ENCODE measurements at regions not wholly inside any gene's neighbourhood (a gene's known extent, or its start where the extent isn't known, plus 50 kb on each side); places are given as distances from the start of the nearest gene placed in this dataset.

DNA sequence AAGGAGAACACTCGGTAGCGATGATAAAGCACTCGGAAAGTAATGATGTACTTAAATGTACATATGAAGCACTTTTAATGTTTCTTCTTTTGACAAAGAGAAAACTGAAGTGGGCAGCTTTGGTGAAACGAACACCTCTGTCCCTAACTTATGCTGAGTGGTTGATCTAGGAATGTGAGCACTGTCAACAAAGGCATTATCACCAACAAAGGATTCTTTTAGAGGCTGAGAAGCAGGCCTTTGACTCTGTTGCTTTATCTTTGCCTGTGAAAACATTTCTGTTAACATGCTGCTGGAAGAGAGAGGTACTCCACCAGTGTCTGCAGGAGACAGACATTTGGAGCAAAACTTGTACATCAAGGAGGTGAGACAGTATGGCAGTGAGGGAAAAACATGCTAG, 103.2 kb upstream of the VRK1 start:
- Histone ChIP-seq H3K9me3 (ENCODE audit: insufficient read depth in 2 of 2, low read depth in 1 of 2, low read length in 1 of 2) (no peaks in the 10 kb centered on the region), H3K4me3 (ENCODE audit: extremely low read depth in 1 of 4, insufficient read depth in 2 of 4, low read depth in 3 of 4, low read length in 4 of 4) (no peak overlapping the region), H3K4ac (replicated peaks; ENCODE audit: insufficient read length, low read depth, low read length) (no peak overlapping the region), H3K4me2 (ENCODE audit: insufficient read depth in 1 of 2, low read depth in 2 of 2, low read length in 2 of 2) (0 out of 4 replicates have a peak overlapping the region, but pooled peaks of 1 of the 2 experiments have one; percentile 3), H2AFZ (ENCODE audit: low read length) (no peak overlapping the region), H4K8ac (ENCODE audit: extremely low read depth, insufficient read depth, low read length) (no peak overlapping the region), H3K56ac (replicated peaks; ENCODE audit: insufficient read length, low read depth, low read length) (no peak overlapping the region), H3K27ac (ENCODE audit: low read depth, low read length) (no peak overlapping the region), H2BK120ac (replicated peaks; ENCODE audit: low read depth, low read length) (no peak overlapping the region), H3K14ac (ENCODE audit: insufficient read length) (no peak overlapping the region), H3K18ac (ENCODE audit: extremely low read depth, low read length) (no peak overlapping the region), H3K9ac (replicated peaks in 1 of 4; ENCODE audit: extremely low read depth in 1 of 4, low read depth in 3 of 4, low read length in 3 of 4) (no peak overlapping the region), H4K5ac (ENCODE audit: insufficient read length, low read depth, low read length) (no peak overlapping the region), H4K20me1 (replicated peaks in 1 of 2; ENCODE audit: control insufficient read depth in 1 of 2, insufficient read depth in 2 of 2, low read length in 2 of 2) (peaks cover 0 to 2% of the 10 kb centered on the region in 2 experiments), H3K36me3 (ENCODE audit: control insufficient read depth in 2 of 4, insufficient read depth in 4 of 4, low read length in 3 of 4) (no peaks in the 10 kb centered on the region), H3K23me2 (ENCODE audit: low read depth, low read length) (no peaks in the 10 kb centered on the region; the same call in 1 of the 2 replicates), H2BK5ac (ENCODE audit: low read depth, low read length) (no peak overlapping the region), H2AK5ac (ENCODE audit: low read depth, low read length) (no peak overlapping the region), H3K79me2 (ENCODE audit: control insufficient read depth in 1 of 2, insufficient read depth in 2 of 2, low read length in 2 of 2) (no peaks in the 10 kb centered on the region), H4K91ac (replicated peaks; ENCODE audit: insufficient read length, low read length) (no peak overlapping the region), H3K23ac (ENCODE audit: insufficient read length) (no peak overlapping the region), H3K79me1 (ENCODE audit: low read depth, low read length) (no peaks in the 10 kb centered on the region), H2BK15ac (ENCODE audit: low read length) (no peak overlapping the region), H3K27me3 (replicated peaks in 1 of 4; ENCODE audit: control insufficient read depth in 3 of 4, extremely low read depth in 1 of 4, insufficient read depth in 3 of 4, low read length in 3 of 4) (peaks cover 0 to 4% (median 1%) of the 10 kb centered on the region in 4 experiments; a peak in 2 of 7 replicates), H3K4me1 (replicated peaks in 1 of 4; ENCODE audit: control insufficient read depth in 3 of 4, insufficient read depth in 4 of 4, low read length in 3 of 4) (peaks cover 0 to 8% (median 3%) of the 10 kb centered on the region in 4 experiments; a peak in 4 of 7 replicates), H2BK12ac (ENCODE audit: low read depth, low read length) (no peak overlapping the region), H2BK20ac (ENCODE audit: low read length) (no peak overlapping the region; the same call in 1 of the 2 replicates)
- POLR2A ChIA-PET (ENCODE audit: partially characterized antibody): no interaction called here
- FAIRE-seq (no peak), DNase-seq (ENCODE audit: low read depth in 1 of 2, low spot score in 2 of 2) (no peak)
- no peak for TF ChIP-seq RBBP5 (IDR thresholded peaks at IDR 0.05; ENCODE audit: borderline replicate concordance, low read depth, low read length)
- no peak for TF ChIP-seq RXRA (IDR thresholded peaks at IDR 0.05; ENCODE audit: insufficient read depth, low read depth, low read length)
- TF ChIP-seq BCL11A (IDR thresholded peaks at IDR 0.05; ENCODE audit: low read depth in 2 of 2, low read length in 2 of 2): no peak
- TF ChIP-seq CEBPB (IDR thresholded peaks at IDR 0.05; ENCODE audit: low read depth, low read length): no peak
- no peak for TF ChIP-seq GTF2F1 (IDR thresholded peaks at IDR 0.05; ENCODE audit: borderline replicate concordance, low read depth, low read length)
- TF ChIP-seq TEAD4 (IDR thresholded peaks at IDR 0.05; ENCODE audit: low read depth, low read length): 0 out of 2 replicates have a peak, but pooled peaks have one; percentile 13
- CTCF ChIA-PET (ENCODE audit: partially characterized antibody): interaction anchor here (1.2 kb wide), 1 partner anchor 12 kb away, joined by 4 read pairs; no protein-coding TSS in a partner anchor
- 82% methylated on average over 4 of the region's 4 CpGs; no CpG with 5 or more reads in 1 of the 2 experiments for WGBS, 2 experiments (ENCODE audit: extremely low coverage in 1 of 2, insufficient coverage in 1 of 2, insufficient read length in 1 of 2, insufficient replicate concordance in 2 of 2, low coverage in 1 of 2, low lambda C conversion rate in 2 of 2, missing lambda C conversion rate in 1 of 2)
